Fibroblast of skin of scalp (primary cell): ENCODE measurements at regions not wholly inside any gene's neighbourhood (a gene's known extent, or its start where the extent isn't known, plus 50 kb on each side); places are given as distances from the start of the nearest gene placed in this dataset.

Source experiments
- DNase-seq: peaks from one replicate; pipeline ENCODE4 v3.0.0-alpha.2; 2013

DNA sequence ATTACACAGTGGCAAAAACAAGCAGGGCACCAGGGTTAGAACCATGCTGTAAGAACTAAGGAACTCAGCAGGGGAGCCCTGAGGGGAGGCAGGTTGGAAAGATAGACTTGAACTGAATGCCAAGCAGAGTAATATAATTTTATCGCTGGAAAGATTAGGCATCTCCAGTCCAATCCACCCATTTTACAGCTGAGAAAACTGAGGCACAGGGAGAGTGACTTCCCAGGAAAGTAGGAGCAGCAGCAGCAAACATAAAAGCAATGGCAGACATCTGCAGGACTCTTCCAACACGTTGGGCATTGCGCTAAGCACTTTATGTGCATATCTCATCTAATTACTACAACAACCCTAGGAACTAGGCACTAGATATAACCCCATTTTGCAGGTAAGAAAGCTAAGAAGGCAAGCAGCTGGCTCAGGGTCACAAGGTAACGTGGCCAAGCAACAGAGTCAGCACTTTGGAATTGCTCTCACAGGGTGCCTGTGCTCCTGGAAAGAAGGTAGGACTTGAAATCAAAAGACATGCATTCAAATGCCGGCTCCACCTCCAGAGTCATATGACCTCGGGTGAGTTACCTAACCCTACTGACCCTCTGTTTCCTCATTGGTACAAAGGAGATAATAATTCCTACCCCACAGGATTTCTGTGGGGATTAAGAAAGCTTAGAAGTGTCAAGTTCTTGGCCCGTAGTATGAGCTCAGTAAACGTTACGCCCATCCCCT is 215.3 kb downstream of the BARX2 start:
- no peak for DNase-seq

DNA sequence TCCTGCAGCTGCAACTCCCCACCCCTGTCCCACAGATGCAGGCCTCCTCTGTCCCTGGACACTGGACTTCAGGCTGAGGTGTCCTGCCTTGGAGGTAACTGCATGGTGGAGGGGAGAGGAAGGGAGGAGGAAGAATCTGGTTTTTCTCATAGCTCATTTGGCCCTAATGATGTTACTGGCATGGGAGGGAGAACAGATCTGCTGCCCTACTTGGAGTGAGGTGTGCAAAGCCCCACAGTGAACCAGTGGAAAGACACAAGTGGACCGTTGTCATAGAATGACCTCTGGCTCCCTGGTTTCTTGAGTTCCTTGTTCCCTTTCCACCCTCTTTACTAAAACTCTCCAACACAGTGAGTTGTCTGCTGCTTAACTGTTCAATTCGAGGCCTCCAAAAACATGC is 215.9 kb downstream of the BARX2 start:
- DNase-seq, result no peak

DNA sequence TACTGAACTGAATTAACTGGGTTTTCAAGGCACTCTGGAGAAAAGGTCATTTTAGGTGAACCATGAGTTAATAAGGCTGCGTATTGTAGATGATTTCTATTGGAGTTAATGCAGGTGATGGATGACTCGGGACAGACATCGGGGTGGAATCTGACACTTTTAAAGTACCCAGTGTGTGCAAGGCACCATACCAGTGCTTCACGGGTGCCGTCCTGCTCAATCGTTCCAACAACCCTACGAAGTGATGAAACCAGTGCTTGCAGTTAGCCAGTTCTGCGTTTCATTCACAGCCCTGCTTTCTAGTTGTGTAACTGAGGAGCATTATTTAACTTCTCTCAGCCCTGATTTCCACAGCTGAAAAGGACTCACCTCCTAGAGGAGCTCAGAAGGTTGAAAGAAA is 216.5 kb downstream of the BARX2 start:
- no peak for DNase-seq

DNA sequence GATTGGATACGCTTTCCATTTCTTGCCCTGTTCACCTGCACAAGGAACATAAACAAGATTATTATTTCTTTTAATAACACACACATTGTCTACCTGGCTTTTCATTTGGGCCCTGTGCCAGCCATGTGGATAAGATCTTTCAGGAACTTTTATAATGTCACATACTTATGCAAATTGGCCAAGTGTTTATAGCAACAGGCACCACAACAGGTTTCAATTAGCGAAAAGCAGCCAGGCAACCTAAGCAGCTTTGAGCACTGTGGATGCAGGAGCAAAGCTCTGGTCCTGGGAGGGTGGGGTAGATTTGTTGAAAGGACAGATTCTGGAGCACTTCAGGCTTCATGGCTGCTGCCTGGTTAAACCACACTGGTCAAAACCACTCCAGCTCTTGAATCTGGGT is 217.4 kb downstream of the BARX2 start:
- no peak for DNase-seq

DNA sequence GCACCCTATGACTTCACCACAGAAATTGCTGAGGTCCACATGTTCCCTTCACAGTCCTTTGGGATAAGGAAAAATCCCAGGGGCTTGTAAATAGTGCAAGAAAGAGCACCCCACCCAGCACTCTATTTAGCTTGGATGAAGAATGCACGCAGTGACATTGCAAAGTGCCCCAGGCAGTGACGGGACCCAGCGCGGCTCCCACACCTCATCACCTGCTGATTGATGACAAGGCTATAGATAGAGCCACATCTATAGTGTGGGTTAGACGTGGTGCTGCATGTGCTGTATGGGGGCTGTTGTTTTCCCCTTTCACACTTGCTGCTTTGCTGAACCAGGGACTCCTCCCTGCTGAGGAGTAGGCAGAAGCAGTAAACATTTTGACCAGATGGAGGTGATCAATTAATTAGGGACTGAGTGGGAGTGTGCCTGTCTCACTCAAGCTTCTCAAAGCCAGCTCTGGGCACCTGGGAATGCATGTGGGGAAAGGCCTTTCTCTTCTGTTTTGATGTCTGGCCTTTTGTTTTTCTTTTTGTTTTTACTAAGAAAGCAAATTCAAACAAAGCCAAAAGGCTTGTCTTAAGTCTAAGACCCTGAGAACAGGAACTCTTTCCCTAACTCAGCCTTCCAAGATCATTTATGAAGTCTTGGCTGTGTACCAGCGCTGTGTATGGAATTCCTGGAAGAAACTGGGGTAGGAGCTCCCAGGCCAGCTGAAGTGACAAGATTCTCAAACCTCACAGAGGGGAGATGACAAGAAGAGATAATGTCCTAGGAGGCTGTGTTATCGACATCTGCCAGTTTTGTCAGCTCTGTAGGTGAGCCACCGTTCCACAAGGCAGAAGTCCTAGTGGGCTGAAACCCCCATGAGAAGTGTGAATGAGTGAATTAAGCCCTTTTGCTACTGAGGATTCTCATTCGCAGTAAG is 219.7 kb downstream of the BARX2 start:
- DNase-seq, result no peak

DNA sequence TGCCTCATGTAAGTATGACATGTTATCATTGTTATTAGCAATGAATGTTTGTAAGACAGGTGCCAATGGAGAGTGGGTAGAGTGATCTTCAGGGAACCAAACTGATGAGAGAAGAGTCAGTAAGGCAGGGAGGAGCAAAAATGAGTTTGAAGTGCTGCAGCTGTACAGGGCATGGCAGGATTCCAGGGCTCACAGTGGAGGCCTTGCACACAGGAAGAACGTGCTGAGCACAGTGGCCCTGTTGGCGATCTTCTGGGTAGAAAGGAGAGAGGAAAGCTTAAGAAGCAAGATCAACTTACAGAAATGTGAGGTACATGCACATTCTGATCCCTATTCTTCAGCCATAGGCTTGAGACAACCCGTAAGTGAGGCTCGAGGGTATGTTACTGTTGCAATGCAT is 219.3 kb upstream of the TMEM45B start:
- DNase-seq, result no peak

DNA sequence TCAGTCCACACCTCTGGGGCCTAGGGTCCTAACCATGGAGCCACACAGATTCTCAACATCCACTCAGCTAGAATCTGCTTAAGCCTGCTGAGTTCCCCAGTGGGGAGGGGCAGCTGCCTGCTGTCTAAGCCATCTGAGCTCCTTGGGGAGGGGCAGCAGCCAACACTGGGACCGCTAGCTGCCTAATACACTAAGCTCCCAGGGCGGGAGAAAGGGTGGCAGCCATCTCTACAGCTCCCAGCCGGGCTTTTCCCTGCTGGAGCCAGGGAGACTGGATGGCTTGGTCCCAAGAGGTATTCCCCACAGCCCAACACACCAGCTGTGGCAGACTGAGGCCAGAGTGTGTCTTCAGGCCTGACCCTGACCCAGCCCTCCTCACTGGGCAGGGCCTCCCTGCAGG is 217.3 kb upstream of the TMEM45B start:
- DNase-seq, result no peak

DNA sequence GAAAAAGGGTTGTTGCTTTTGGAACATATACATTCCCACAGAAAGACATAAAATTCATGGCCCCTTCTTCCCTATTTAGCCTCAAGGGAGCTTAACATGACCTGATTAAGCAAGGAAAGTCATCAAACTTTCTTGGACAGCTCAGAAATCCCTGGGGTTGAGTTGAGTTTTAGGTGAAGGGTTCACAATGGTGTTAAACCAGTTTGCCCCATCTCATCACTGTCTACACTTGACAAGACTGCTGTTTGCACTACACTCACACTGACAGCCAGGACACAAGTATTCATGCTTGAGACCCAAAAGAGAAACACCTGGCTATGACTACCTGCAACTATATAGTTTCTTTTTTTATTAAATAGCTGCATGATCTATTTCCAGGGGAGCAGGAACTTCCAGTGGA is 209.8 kb upstream of the TMEM45B start:
- no peak for DNase-seq

DNA sequence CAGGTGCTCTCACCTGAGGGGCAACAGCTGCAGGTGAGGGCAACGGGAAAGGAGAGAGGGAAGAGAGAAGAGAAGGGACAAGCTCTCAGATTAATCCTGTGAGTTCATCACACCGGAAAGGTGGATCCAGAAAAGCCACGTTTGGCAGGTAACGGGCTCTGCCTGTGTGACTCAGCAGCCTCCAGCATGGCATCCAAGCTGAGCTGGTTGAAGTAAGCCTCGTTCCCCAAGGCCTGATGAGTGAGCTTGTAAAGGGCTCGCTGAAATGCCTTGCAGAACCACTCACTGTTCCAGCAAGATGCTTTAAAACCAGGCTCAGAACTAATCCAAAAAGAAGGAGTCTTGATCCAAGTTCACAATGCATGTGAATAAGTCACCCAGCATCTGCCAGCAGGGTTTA is 206.9 kb upstream of the TMEM45B start:
- DNase-seq, result no peak

DNA sequence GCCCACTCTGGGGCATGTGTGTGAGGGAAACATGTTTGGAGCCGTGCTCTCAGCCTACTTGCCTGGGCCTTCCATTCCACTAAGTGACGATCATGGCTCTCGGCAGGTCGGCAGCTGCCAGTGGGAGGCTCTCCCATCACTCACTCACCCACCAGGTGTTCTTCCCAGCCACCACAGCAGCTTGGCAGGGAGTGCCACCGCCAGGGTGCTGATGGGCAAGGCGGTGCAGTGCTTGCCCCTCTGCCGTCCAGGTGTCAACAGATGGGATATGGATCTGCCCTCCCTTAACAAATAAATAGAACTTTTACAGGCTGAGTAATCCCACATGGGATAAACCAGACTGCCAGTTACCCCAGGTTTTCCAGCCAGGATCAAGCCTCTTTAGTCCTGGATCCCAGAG is 205.5 kb upstream of the TMEM45B start:
- no peak for DNase-seq

DNA sequence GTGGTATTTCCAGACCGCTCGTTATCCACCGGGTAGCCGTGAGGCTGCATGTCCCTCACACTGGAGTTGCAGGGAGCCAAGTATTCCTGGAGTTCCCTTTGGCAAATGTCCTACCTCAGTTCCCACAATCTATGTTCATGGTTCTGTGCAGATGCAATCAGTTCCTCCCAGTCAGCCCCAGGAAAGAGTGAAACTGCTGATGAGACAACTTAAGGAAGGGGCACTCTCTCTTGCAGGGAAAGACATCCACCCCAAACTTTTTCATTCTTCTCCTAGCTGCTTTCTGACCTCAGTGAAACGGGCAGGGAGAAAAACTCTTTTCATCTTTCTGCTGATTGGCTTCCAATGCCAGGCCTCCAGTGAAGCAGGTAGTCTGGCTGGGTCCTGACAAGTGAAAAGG is 205.1 kb upstream of the TMEM45B start:
- DNase-seq, result no peak

DNA sequence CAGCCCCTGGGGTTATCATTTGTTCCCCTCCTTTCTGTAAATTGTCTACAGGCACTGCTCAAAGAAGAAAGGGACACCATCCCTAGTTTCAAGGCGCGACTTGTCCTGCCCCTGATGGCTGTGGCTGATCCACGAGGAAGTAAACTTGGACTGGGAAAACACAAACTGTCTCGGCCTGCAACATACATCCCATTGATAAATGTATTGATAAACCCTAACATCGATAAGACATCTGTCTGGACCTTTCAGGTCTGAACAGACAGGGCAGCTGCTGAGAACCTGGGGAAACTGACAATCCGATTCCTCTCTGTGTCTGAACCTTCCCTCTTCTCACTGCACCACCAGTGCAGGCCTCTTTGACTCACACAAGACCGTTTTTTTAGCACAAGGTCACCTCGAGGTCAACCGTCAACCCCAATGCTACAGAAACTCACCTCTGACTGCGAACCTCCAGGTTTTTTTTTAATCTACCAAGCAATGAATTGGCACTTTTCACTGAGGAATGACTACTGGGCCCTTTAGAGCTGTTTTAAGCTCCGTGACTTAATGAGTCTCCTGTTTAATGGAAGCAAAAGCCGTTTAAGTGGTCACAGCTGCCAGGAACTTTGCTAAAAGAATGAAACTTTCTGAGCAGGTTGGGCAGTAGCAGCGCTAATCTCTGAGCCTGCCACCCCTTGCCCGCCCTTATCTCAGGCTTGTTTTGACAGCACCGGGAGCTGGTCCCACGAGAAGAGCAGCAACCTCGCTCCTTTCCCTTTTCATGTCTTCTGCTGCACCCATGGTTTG is 203.8 kb upstream of the TMEM45B start:
- no peak for DNase-seq

DNA sequence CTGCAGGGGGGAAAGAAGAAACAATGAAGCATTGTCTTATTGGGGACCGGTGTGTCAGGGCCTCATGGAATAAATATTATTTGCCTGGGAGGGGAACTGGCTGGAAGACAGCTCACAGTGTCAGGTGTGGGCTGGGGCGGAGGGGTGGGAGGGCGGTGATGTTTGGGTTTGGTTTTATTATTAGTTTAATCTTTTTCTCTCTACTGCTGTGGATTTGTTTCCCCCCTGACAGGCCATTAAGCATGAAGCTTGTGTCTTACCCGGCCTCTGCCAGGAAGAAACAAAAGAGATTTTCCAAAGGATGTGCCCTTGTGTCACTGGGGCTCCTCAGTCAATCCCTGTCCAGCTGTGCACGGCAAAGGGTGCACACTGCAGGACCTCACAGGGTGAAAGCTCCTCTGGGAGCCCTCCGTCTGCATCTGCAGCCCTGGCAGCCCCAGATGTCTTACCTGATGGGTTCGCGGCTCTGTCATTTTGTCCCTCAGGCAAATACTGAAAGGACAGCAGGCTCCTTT is 203.1 kb upstream of the TMEM45B start:
- no peak for DNase-seq

DNA sequence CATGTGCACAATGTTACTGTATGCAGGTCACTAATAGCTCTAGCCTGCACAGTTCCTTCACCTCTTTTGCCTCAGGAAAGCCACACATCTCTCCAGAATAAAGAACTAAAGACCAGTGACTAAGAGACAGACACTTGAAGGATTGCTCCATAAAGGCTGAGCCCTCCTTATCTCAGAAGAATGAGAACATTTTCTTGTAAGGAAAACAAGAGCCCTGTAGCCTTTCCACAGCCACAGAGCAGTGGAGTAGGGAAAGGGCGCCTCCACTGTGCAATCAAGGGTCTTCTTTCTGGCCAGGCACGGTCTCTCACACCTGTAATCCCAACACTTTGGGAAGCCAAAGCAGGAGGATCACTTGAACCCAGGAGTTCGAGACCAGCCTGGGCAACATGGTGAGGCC is 202.6 kb upstream of the TMEM45B start:
- no peak for DNase-seq

DNA sequence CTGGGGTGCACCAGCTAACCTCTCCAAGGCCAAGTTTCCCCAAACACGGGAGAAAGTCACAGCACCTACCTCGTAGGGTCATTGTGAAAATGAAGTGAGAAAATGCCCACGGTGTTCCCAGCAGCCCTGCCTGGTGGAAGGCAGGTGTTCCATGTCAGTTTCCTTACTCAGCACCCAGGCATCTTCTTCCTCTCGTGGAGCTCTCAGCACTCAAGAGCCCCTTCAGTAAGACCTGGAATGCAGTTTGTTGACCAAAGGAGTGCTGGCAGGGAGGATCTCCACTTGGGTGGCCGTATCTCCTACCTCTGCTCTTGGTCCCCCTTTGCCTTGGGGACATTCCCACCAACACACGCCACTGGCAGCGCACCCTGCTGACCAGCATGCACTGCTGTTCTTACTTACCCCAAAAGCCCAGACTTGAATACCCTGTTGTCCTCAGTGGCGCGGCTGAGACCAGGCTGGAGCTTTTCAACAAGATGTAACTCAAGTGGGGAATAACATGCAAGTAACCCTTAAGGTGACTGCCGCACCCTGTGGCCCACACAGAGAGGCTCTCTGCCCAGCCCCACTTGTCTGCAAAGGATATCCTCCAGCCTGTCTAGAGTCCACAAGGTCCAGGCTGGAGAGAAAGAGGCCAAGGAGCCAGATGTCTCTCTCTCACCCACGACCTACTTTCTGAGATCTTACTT is 201.2 kb upstream of the TMEM45B start:
- no peak for DNase-seq

DNA sequence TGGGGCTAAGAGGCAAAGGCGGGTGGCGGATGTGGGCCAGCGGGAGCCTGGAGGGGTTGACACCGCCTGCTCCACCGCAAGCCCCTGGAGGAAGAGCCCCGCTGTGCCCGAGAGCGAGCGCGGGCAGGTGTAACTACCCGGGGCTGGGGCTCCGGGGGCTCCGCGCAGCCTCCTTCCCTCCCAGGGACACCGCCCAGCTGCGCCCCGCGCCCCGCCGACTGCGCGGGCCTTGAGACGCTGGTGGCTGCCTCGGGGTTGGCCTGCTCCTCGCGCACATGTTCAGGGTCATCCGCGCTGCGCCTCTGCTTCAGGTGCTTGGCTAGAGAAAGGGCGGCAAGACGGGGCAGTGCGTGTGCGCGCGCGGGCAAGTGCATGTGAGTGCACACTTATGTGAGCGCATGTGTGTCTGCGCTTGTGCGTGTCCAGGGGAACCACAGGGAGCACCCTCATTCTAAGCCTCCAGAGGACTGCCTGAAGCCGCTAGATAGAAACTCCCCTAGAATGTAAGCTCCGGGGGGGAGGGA is 197.5 kb upstream of the TMEM45B start:
- DNase-seq, result no peak

DNA sequence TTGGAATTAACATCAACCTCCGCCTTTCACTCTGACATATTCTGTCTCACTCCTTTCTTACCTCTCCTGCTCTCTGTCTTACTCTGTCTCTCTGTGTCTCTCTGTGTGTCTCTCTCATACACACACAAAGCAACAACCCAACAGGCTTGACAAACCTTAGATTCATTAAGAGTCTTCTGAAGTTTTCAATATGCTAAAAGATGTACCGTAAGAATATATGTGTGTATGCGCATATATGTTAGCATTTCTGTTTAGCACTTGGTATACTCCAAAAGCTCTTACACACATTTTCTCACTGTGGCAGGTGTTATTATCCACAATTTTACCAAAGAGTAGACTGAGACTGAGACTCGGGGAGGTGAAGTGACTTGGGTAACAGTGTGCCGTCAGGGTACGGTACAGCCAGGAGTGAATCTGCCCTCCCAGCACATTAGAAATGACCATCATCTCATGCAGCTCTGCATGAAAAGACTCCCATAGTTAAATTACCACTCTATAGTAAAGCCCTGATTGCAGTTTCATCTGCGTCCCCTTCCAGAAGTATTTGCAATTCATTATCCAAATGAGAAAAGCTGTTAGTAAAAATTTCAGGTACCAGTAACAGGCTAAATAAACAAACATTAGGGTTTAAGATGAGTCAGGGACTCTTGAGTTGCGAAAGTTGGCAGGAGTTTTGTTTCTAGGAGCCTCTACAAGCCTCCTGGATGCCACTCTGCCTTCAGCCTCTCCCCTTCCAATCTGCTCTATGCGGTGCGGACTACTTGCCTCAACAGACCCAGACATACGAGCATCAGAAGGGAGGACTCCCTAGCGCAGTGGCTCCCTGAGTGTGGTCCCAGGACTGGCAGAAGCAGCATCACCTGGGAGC is 195.2 kb upstream of the TMEM45B start:
- no peak for DNase-seq

DNA sequence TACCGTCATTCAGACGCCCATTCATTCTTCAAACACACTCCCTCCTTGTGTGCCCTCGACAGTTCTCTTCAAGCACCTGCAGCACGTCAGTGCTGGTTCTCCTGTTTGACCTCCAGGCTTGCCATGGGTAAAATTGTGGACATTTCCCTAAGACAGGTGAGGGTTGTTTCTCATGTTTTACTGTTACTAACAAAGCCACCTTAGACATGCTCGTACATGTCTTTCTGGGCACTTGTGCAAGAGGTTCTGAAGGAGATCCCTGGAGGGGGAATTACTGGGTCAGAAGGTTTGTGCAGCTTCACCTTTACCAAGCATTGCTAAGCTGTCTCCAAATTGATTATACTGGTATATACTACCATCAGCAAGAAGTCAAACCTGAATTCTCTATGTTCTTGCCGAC is 189.7 kb upstream of the TMEM45B start:
- DNase-seq, result no peak

DNA sequence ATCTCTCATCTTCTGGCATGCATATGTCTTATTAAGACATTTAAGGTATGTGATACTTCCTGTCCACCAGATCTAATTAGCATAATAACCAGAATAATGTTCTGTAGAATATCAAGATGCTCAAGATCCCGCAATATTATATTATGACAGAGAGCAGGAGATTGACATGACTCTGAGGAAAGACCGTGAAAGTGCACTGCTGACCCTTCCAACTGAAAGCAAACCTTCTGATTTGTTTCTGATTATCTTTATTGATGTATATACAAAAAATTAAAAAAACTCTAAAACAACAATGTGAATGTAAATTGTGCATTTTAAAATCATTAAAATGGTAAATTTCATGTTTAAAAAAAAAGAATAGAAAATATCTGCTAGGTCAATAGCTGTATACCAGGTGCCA is 184.4 kb upstream of the TMEM45B start:
- no peak for DNase-seq

DNA sequence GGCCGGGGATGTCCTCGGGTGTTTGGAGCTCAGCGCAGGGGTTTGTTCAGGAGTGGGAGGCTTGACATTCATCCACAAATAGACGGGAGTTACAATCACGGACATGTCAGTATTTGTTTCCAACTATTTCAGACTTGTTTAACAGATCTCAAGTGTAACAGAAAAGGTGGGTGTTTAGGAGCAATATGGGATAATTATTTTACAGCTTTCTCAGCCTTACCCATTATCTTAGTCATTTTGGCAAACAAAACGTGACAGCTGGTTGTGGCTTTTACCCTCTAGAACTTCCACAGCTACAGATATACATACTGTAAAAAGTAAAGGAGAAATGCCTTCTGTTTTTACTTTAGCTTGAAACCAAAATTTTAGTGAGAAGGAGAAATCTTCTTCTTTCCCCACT is 178.7 kb upstream of the TMEM45B start:
- no peak for DNase-seq

DNA sequence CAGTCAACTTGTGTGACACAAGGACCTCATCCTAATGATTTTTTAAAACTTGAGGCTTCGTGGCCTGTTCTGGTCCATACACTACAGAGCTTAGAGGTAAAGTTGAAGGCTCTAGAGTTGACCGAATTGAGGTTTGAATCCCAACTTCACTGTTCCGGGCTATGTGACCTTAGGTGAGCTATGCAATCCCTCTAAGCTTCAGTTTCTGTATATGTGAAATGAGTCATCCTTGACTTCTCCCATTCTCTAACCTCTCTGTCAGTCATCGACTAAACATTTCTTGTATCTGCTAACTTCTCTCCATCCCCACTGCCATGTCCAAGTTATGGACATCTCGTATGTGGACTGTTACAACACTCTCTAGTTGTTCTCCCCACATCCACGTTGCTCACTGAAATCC is 178.2 kb upstream of the TMEM45B start:
- no peak for DNase-seq
